IMR-90 (cell line): ENCODE measurements at regions not wholly inside any gene's neighbourhood (a gene's known extent, or its start where the extent isn't known, plus 50 kb on each side); places are given as distances from the start of the nearest gene placed in this dataset.

Experiments used
- ATAC-seq: fragments of 200-7000 bp; cut with Tn5 transposase; 2 replicates; pipeline ENCODE4 v1.9.1; 2020; ENCODE audit warnings: low read depth, mild to moderate bottlenecking, moderate library complexity
- BruUV-seq: library from RNA; stranded (reverse); fragments of 400-500 nt; replicated peaks from 2 replicates; lab custom pipeline; 2021; lab: Mats Ljungman, UMichigan
- CTCF ChIA-PET: fragments of 300-600 bp; formaldehyde crosslinking; extraction: SDS; loops from one replicate; lab custom pipeline; 2021; ENCODE audit warnings: antibody characterized with exemption; lab: Yijun Ruan, JAX
- POLR2A ChIA-PET: fragments of 300-600 bp; sonication (Branson Sonifier 250); formaldehyde crosslinking; loops from one replicate; lab custom pipeline; 2022; ENCODE audit warnings: antibody characterized with exemption; ENCODE audit not compliant: unreplicated experiment; lab: Charles Lee
- DNase-seq: peaks from one replicate; pipeline ENCODE4 v3.0.0; 2013
- H2AFZ ChIP-seq: replicated peaks from 2 replicates; pipeline ENCODE3; 2013; ENCODE audit warnings: low read length, mild to moderate bottlenecking; ENCODE audit not compliant: poor library complexity
- H2AK5ac ChIP-seq: 2 replicates; pipeline ENCODE4 v1.6.1; 2013; ENCODE audit warnings: low read depth, low read length, inconsistent platforms
- H2AK9ac ChIP-seq: replicated peaks from 2 replicates; pipeline ENCODE3; 2013; ENCODE audit warnings: mild to moderate bottlenecking, low read depth, low read length, moderate library complexity; ENCODE audit not compliant: poor library complexity
- H2BK120ac ChIP-seq: 2 replicates; pipeline ENCODE4 v1.6.1; 2013; ENCODE audit warnings: low read depth, low read length, inconsistent platforms
- H2BK15ac ChIP-seq: 3 replicates; pipeline ENCODE4 v1.6.1; 2013; ENCODE audit warnings: low read depth, low read length, inconsistent platforms
- H2BK20ac ChIP-seq: 2 replicates; pipeline ENCODE4 v1.6.1; 2013; ENCODE audit warnings: low read depth, mild to moderate bottlenecking, inconsistent platforms, low read length, moderate library complexity
- H2BK5ac ChIP-seq: 2 replicates; pipeline ENCODE4 v1.6.1; 2013; ENCODE audit warnings: mild to moderate bottlenecking, low read depth, low read length, inconsistent platforms; ENCODE audit not compliant: poor library complexity, severe bottlenecking
- H3K14ac ChIP-seq: replicated peaks from 2 replicates; pipeline ENCODE4 v1.6.1; 2013; ENCODE audit warnings: low read depth, low read length, inconsistent platforms
- H3K18ac ChIP-seq: 2 replicates; pipeline ENCODE4 v1.6.1; 2013; ENCODE audit warnings: low read depth, low read length, control low read depth
- H3K23ac ChIP-seq: 2 replicates; pipeline ENCODE4 v1.6.1; 2013; ENCODE audit warnings: low read depth, low read length, inconsistent platforms
- H3K27ac ChIP-seq: 2 replicates; pipeline ENCODE4 v1.5.1; 2013; ENCODE audit warnings: mild to moderate bottlenecking, control low read depth, low read length; ENCODE audit not compliant: insufficient read depth
- H3K27me3 ChIP-seq: 2 replicates; pipeline ENCODE4 v1.6.1; 2013; ENCODE audit warnings: low read length; ENCODE audit not compliant: control insufficient read depth, insufficient read depth
- H3K36me3 ChIP-seq: 2 replicates; pipeline ENCODE4 v1.6.1; 2013; ENCODE audit warnings: low read length, mixed read lengths; ENCODE audit not compliant: control insufficient read depth, insufficient read depth
- H3K4ac ChIP-seq: 2 replicates; pipeline ENCODE4 v1.6.1; 2013; ENCODE audit warnings: low read depth, low read length, inconsistent platforms
- H3K4me1 ChIP-seq: 2 replicates; pipeline ENCODE4 v1.6.1; 2013; ENCODE audit warnings: low read length, mixed read lengths; ENCODE audit not compliant: control insufficient read depth, insufficient read depth
- H3K4me2 ChIP-seq: 2 replicates; pipeline ENCODE4 v1.6.1; 2013; ENCODE audit warnings: low read depth, mild to moderate bottlenecking, control low read depth, low read length, moderate library complexity
- H3K4me3 ChIP-seq: 2 replicates; pipeline ENCODE4 v1.5.1; 2013; ENCODE audit warnings: low read depth, mild to moderate bottlenecking, control low read depth, low read length, moderate library complexity; ENCODE audit not compliant: insufficient read depth
- H3K56ac ChIP-seq: 2 replicates; pipeline ENCODE4 v1.6.1; 2013; ENCODE audit warnings: low read length, inconsistent platforms; ENCODE audit not compliant: insufficient read depth; ENCODE audit errors: extremely low read depth
- H3K79me1 ChIP-seq, 2 experiments: 2 replicates each; pipeline ENCODE4 v1.6.1; 2013; ENCODE audit warnings: low read length in 2 of 2, inconsistent platforms in 1 of 2, low read depth in 1 of 2
- H3K9ac ChIP-seq: 2 replicates; pipeline ENCODE4 v1.6.1; 2013; ENCODE audit warnings: low read depth, low read length, control low read depth
- H3K9me1 ChIP-seq: 2 replicates; pipeline ENCODE4 v1.6.1; 2013; ENCODE audit warnings: low read length, inconsistent platforms; ENCODE audit not compliant: insufficient read depth
- H3K9me3 ChIP-seq: 2 replicates; pipeline ENCODE4 v1.6.1; 2013; ENCODE audit warnings: low read length; ENCODE audit not compliant: control insufficient read depth, insufficient read depth
- H4K20me1 ChIP-seq: 2 replicates; pipeline ENCODE4 v1.6.1; 2013; ENCODE audit warnings: low read length, inconsistent platforms; ENCODE audit not compliant: insufficient read depth
- H4K5ac ChIP-seq: 2 replicates; pipeline ENCODE4 v1.6.1; 2013; ENCODE audit warnings: mild to moderate bottlenecking, low read depth, low read length, control low read depth
- H4K8ac ChIP-seq, 2 experiments: 2 replicates each; pipeline ENCODE4 v1.6.1; 2013; ENCODE audit warnings: low read depth in 2 of 2, low read length in 2 of 2, control low read depth in 1 of 2, inconsistent platforms in 1 of 2
- H4K91ac ChIP-seq: 2 replicates; pipeline ENCODE4 v1.6.1; 2013; ENCODE audit warnings: low read depth, low read length, inconsistent platforms; ENCODE audit not compliant: insufficient read depth
- BHLHE40 ChIP-seq: fragments of 150-350 bp; IDR thresholded peaks from 2 replicates; pipeline ENCODE4 v1.6.1; 2016; ENCODE audit warnings: mild to moderate bottlenecking, low read depth, low read length
- CEBPB ChIP-seq: IDR thresholded peaks from 2 replicates; pipeline ENCODE4 v1.6.1; 2012; ENCODE audit warnings: low read depth, low read length, improper control_type of control experiment
- CHD1 ChIP-seq: IDR thresholded peaks from 2 replicates; pipeline ENCODE4 v1.6.1; 2012; ENCODE audit warnings: low read depth, low read length, improper control_type of control experiment
- CTCF ChIP-seq: conservative IDR thresholded peaks from 2 replicates; pipeline ENCODE4 v1.5.1; 2012; ENCODE audit warnings: mild to moderate bottlenecking, low read depth, low read length, improper control_type of control experiment
- FOS ChIP-seq: fragments of 150-350 bp; IDR thresholded peaks from 2 replicates; pipeline ENCODE4 v1.6.1; 2016; ENCODE audit warnings: low read depth, low read length
- MAFK ChIP-seq: IDR thresholded peaks from 2 replicates; pipeline ENCODE4 v1.6.1; 2012; ENCODE audit warnings: low read depth, low read length, improper control_type of control experiment
- MAZ ChIP-seq: IDR thresholded peaks from 2 replicates; pipeline ENCODE4 v1.6.1; 2012; ENCODE audit warnings: low read depth, mild to moderate bottlenecking, low read length, improper control_type of control experiment, moderate library complexity, borderline replicate concordance
- MXI1 ChIP-seq: IDR thresholded peaks from 2 replicates; pipeline ENCODE4 v1.6.1; 2012; ENCODE audit warnings: low read depth, mild to moderate bottlenecking, low read length, moderate library complexity, borderline replicate concordance
- NFE2L2 ChIP-seq: fragments of 150-350 bp; IDR thresholded peaks from 2 replicates; pipeline ENCODE4 v1.6.1; 2016; ENCODE audit warnings: low read depth, mild to moderate bottlenecking, low read length
- RAD21 ChIP-seq: IDR thresholded peaks from 2 replicates; pipeline ENCODE4 v1.6.1; 2012; ENCODE audit warnings: low read length, improper control_type of control experiment
- RCOR1 ChIP-seq: IDR thresholded peaks from 2 replicates; pipeline ENCODE4 v1.6.1; 2012; ENCODE audit warnings: mild to moderate bottlenecking, low read length, improper control_type of control experiment; ENCODE audit not compliant: insufficient replicate concordance
- SMC3 ChIP-seq: fragments of 150-350 bp; IDR thresholded peaks from 2 replicates; pipeline ENCODE4 v1.6.1; 2016; ENCODE audit warnings: low read depth, mild to moderate bottlenecking, antibody characterized with exemption, low read length, moderate library complexity
- USF2 ChIP-seq: fragments of 150-350 bp; IDR thresholded peaks from 2 replicates; pipeline ENCODE4 v1.6.1; 2017; ENCODE audit warnings: mild to moderate bottlenecking, antibody characterized with exemption, low read length, low read depth
- WGBS, 2 experiments: methylation state at CpG; one replicate each; pipeline versions ENCODE4 v1.1.5 to v1.1.7; 2013; ENCODE audit warnings: missing lambda C conversion rate in 2 of 2; ENCODE audit not compliant: insufficient read length in 1 of 2; ENCODE audit errors: extremely low coverage in 2 of 2; 5-methylcytosine and 5-hydroxymethylcytosine counted together
- dilution Hi-C: fragments of 300-500 bp; cut with HindIII; formaldehyde crosslinking; loops from one replicate; pipeline ENCODE4 v1.14.3; 2018; ENCODE audit warnings: low sequenced_read_pairs; ENCODE audit not compliant: unreplicated experiment
- in situ Hi-C: fragments of 300-500 bp; cut with MboI; formaldehyde crosslinking; loops from 3 replicates; pipeline ENCODE4 v1.14.3; 2019; ENCODE audit warnings: low sequenced_read_pairs, inconsistent platforms, mixed read lengths
- intact Hi-C: fragments of 100-400 bp; cut with micrococcal nuclease; formaldehyde crosslinking; loops from 2 replicates; pipeline ENCODE4 v1.10.0; 2022

GRCh38 chr6:145283856-145284255, 451.5 kb downstream of the EPM2A start:
- H2BK20ac ChIP-seq, result no peak overlapping the region

More at GRCh38 chr6:145283856-145284255, 451.5 kb downstream of the EPM2A start:
- no peak overlapping the region for H3K14ac ChIP-seq
- no peak overlapping the region for H2AFZ ChIP-seq
- H3K9me3 ChIP-seq, result no peaks in the 10 kb centered on the region
- H2BK15ac ChIP-seq, result no peak overlapping the region
- no peak overlapping the region for H2BK120ac ChIP-seq
- H4K5ac ChIP-seq, result no peak overlapping the region
- ATAC-seq (no peak), DNase-seq (no peak)
- ChIA-PET CTCF (no interaction called here), POLR2A (no interaction called here)
- H4K8ac ChIP-seq, result no peak overlapping the region
- H4K20me1 ChIP-seq, result no peaks in the 10 kb centered on the region
- no peak overlapping the region for H3K9ac ChIP-seq
- H3K27me3 ChIP-seq, result no peaks in the 10 kb centered on the region
- dilution Hi-C loops, result no loop called here
- no peaks in the 10 kb centered on the region for H3K36me3 ChIP-seq
- H2AK5ac ChIP-seq, result no peak overlapping the region
- BruUV-seq, result no TSS peak
- no peak overlapping the region for H2BK5ac ChIP-seq
- H3K4me1 ChIP-seq, result no peaks in the 10 kb centered on the region
- WGBS, 2 experiments, result no CpG with 5 or more reads among the region's 2 CpGs
- intact Hi-C loops, result no loop called here
- H2AK9ac ChIP-seq, result no peak overlapping the region
- in situ Hi-C loops, result no loop called here
- no peak overlapping the region for H3K18ac ChIP-seq
- no peak for TF ChIP-seq RCOR1
- TF ChIP-seq USF2, result no peak
- no peak for TF ChIP-seq MAFK
- no peak for TF ChIP-seq BHLHE40
- no peak for TF ChIP-seq FOS
- no peak for TF ChIP-seq SMC3
- no peak for TF ChIP-seq RAD21
- TF ChIP-seq CHD1, result no peak
- TF ChIP-seq NFE2L2, result no peak
- TF ChIP-seq CTCF, result no peak
- no peak for TF ChIP-seq MXI1
- TF ChIP-seq CEBPB, result no peak
- no peak for TF ChIP-seq MAZ
- H3K4me2 ChIP-seq, result no peak overlapping the region
- H3K56ac ChIP-seq, result no peak overlapping the region
- no peak overlapping the region for H3K27ac ChIP-seq
- H3K9me1 ChIP-seq, result no peaks in the 10 kb centered on the region
- no peak overlapping the region for H3K4ac ChIP-seq
- no peak overlapping the region for H3K4me3 ChIP-seq
- H3K23ac ChIP-seq, result no peak overlapping the region
- H4K91ac ChIP-seq, result no peak overlapping the region
- H3K79me1 ChIP-seq, result no peaks in the 10 kb centered on the region
